HG02763 (cell line): ENCODE measurements at regions not wholly inside any gene's neighbourhood (a gene's known extent, or its start where the extent isn't known, plus 50 kb on each side); places are given as distances from the start of the nearest gene placed in this dataset.

Experiments
- ATAC-seq: cut with Tn5 transposase; IDR thresholded peaks from one replicate; pipeline ENCODE4 v1.9.1; 2021; ENCODE audit warnings: mild to moderate bottlenecking, moderate library complexity; ENCODE audit not compliant: unreplicated experiment

DNA sequence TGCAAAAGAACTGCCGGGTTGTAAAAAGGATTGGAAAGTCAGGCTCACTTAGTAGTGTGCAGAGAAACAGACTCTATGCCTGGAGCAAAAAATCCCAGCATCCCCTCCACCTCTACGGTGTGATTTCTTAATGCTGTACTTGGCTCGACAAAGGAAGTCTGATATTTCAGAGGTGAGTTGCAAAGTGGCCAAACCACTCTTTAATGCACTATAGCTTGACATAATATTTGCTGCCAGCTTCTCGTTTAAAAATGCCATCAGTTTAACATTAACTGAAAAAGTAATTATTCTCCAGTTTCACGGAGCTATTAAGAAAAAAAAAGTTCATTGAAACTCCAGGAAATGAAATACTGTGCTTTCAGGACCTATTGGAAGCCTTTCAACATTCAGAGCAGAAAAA is 448.3 kb upstream of the ZFP42 start:
- no peak for ATAC-seq

DNA sequence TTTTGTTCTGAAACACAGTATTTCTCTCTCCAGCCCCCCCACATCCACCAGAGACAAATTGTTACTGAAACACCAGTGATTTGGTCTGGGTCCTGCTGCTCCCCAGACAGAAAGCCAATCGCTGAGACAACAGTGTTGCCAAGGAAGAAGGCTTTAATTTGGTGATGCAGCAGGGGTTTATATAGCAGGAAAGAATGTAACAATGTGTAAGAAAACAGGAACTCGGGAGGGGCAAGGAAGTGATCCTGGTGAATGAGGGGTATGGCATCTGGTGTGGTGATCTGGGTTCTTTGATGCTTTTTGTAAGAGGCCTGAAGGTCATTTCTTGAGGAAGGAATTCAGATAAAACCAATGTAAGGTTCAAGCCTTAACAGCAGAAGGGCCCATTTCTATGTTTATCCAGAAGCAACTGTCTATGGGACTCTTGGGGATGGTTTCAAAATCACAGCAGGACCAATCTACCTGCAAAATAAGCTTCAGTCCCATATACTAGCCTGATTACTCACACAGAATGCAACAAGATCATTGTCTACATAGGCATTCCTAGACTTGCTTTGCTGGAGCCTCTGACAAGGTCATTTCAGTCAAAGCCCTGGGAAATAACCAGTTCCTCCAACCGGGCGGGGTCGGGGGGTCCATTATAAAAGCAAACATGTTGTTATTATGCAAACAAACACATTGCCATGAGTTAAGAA is 445.2 kb upstream of the ZFP42 start:
- ATAC-seq, result no peak

DNA sequence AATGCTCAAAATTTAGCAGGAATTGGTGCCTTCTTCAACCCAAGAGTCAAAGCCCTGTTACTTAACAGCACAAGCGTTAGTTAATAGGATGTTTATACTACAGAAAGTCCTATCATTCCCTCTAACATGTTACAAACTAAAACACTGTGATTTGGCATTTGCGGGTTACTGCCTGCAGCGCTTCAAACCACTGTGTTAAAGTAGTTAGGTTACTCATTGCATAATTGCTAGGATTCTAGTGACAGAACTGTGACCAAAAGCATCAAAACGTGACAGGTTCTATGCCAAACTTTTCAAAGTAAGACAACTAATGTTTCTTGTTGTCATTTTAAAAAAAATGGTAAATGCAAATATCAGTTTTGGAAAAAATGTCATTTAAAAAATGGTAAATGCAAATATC is 442.8 kb upstream of the ZFP42 start:
- ATAC-seq, result no peak

GRCh38 chr4:187555174-187555573 is 440.4 kb upstream of the ZFP42 start:
- no peak for ATAC-seq

- ATAC-seq, result no peak
Measured at GRCh38 chr4:187558391-187558790, 437.2 kb upstream of the ZFP42 start.

DNA sequence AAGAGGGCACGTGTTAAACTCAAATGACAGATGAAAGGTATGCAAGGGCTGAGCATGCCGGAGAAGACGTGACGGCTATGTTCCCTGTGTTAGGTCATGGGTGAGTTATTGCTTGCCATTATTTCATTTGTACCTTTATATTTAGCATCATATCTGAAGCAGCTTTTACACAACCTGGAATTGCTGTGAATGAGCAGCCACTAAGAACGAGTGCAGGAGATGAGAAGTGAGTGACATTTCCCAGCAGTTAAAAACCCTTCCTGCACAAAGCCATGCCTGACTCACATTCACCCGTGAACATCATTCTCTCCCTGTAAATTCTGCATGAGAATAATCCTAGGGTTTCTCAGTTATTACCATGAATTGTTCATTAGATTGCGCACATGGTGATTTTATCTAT is 433.2 kb upstream of the ZFP42 start:
- no peak for ATAC-seq

- no peak for ATAC-seq
Measured at GRCh38 chr4:187565416-187565815, 430.2 kb upstream of the ZFP42 start.

DNA sequence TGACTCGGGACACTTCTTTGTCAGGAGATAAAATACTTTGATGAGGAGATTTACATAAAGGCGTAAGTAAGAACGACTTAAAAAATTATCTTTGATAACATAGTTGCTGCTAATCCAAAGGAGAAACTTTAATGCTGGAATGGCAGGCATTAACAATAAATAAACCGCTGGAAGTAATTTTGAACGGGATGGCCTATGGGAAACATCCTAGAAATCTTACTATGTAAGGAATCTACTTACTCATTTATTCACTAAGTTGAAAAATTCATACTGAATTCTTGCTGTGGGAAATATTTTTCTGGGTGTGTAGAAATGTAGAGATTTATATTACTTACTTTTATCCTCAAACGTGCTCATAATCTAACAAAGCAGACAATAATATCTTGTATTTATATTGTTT is 425.7 kb upstream of the ZFP42 start:
- no peak for ATAC-seq

- no peak for ATAC-seq
Measured at GRCh38 chr4:187575706-187576105, 419.9 kb upstream of the ZFP42 start.

DNA sequence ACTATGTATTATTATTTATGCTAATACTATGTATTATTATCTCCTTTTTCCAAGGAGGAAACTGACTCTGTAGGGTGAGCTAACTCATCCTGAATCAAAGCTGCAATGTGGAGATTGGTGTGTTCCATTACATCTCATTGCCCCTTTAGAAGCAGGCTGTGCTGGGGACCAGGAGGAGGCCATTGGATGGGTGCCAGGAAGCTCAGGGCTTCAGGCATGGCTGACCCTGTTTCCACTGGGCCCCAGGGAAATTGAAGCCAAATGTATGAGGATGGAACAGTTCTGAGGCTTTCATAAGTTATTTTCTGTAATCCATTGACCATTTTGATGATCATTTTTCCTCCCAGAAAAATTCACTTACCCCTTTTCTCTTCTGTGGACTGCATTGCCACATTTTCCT is 418.8 kb upstream of the ZFP42 start:
- ATAC-seq, result no peak

DNA sequence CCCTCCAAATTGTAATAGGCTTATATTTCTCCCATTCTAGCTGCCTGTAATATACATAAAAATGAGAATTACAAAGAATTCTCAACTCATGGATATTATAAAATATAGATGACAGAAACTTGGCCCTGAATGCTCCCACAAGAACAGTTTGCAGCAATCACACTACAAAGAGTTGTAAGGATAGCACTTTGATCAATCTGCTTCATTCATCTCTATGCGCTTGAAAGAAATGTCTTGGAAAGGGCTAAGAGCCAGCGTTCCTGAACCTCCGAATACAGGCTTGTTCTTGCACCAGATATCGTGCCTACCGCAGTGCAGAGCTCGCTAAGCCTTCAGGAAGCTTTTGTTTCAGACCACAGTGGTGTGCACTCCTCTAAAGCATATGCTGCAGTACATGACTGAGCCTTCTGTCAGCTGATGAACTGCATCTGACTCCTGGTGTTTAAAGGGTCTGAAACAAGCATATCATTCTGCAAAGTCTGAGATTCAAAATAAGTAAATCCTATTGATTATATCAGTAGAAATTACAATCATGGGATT is 417.6 kb upstream of the ZFP42 start:
- no peak for ATAC-seq

DNA sequence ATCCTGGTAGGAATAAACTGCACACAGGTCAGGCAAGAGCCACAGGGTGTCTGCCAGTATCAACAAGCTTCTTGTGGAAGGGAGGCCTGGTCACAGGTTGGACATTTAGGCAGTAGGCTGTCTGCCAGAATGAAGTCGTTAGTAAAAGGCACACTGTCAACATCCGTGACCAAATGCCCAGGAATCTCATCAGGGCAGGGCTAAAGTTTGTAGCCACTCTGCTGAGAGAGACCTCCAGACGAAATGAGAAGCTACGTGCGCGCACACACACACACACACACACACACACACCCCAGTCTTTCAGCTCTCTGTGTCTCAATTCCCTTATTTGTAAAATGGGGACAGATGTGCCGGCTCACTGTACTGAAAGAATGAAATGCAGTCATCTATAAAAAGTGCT is 408.7 kb upstream of the ZFP42 start:
- no peak for ATAC-seq

DNA sequence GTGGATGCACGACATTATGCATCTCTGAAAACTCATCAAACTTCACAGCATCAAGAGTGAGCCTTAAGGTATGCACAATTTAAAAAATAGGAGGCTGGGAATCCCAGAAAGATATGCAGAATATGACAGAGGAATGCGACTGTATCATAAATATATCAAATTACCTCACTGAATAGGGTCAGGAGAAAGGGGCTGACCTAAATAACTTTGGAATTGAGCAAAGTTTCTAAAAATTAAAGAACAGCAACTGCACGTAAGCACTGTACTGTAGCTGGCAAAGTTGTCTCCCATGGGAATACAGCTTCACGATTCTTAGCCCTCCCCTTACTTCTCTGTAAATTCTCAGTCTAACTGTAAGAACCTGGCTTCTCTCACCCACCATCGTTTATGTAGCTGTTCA is 397.4 kb upstream of the ZFP42 start:
- no peak for ATAC-seq

GRCh38 chr4:187602339-187603092 is 393.1 kb upstream of the ZFP42 start:
- no peak for ATAC-seq

GRCh38 chr4:187603093-187604025 is 392.2 kb upstream of the ZFP42 start:
- no peak for ATAC-seq

- no peak for ATAC-seq
Measured at GRCh38 chr4:187604984-187605383, 390.6 kb upstream of the ZFP42 start.

DNA sequence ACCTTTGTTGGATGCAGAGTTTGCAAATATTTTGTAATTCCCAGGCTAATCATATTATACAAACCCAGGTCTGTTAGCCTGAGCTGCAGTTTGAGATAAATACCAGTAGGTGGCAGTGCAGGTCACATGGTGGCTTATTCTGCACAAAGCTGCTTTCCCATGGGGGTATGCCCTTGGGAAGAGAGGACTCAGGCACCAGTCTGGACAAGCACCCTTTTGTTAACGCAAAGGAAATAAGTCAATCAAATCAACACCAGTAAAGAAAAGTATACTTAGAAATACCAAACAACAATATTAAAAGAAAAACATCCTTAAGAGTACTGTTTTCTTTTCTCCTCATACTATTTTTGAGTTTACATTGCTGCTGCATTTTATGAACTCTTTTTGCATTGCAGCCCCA is 389.0 kb upstream of the ZFP42 start:
- ATAC-seq, result no peak

- ATAC-seq, result no peak
Measured at GRCh38 chr4:187608001-187608421, 387.6 kb upstream of the ZFP42 start.

- no peak for ATAC-seq
Measured at GRCh38 chr4:187612301-187612700, 383.3 kb upstream of the ZFP42 start.

GRCh38 chr4:187613089-187613839 is 382.3 kb upstream of the ZFP42 start:
- no peak for ATAC-seq

DNA sequence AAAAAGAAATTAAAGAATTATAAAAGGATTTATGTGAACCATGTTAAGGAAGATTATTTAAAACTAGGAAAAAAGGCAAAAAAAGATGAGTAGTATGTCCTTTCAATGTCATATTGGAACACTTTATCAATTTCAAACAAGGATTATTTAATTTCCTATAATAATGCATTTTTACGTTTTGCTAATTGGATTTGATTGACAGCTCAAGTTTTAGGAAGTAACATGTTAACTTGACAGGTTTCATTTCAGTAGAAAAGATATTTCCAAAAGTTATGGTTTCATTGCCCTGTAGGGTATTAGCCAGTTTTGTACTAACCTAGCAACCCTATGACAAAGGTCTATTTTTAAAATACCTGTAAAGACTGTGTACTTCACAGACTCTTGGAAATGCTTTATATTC is 379.6 kb upstream of the ZFP42 start:
- no peak for ATAC-seq
